Memory B cell (primary cell): ENCODE measurements at regions not wholly inside any gene's neighbourhood (a gene's known extent, or its start where the extent isn't known, plus 50 kb on each side); places are given as distances from the start of the nearest gene placed in this dataset.

ENCODE experiments used
- ATAC-seq: fragments of 150-1000 bp; cut with Tn5 transposase; 2 replicates; pipeline ENCODE4 v1.10.0; 2021; ENCODE audit warnings: low read depth, mild to moderate bottlenecking, moderate library complexity
- DNase-seq, 2 donors: peaks; one replicate each; pipeline ENCODE4 v3.0.0; 2022; ENCODE audit warnings: low spot score in 2 of 2
- H3K27ac Mint-ChIP-seq: one replicate; pipeline ENCODE4 v1.8.0; 2022; ENCODE audit warnings: mild to moderate bottlenecking, moderate library complexity, mixed read lengths
- H3K27me3 Mint-ChIP-seq: one replicate; pipeline ENCODE4 v1.8.0; 2022; ENCODE audit warnings: mixed read lengths
- H3K36me3 Mint-ChIP-seq: one replicate; pipeline ENCODE4 v1.8.0; 2022; ENCODE audit warnings: mild to moderate bottlenecking, mixed read lengths
- H3K4me1 Mint-ChIP-seq: one replicate; pipeline ENCODE4 v1.8.0; 2022; ENCODE audit warnings: mixed read lengths
- H3K4me3 Mint-ChIP-seq: one replicate; pipeline ENCODE4 v1.8.0; 2022; ENCODE audit warnings: mild to moderate bottlenecking, moderate library complexity, mixed read lengths
- H3K9me3 Mint-ChIP-seq: one replicate; pipeline ENCODE4 v1.8.0; 2022; ENCODE audit warnings: mixed read lengths

- DNase-seq (no peak), ATAC-seq (no peak)
- Mint-ChIP-seq H3K4me1 (no peaks in the 10 kb centered on the region), H3K9me3 (no peaks in the 10 kb centered on the region), H3K27me3 (peaks cover 12% of the 10 kb centered on the region), H3K36me3 (no peaks in the 10 kb centered on the region), H3K27ac (no peak overlapping the region), H3K4me3 (no peak overlapping the region)
These were observed 66.3 kb downstream of the RTP4 start for GRCh38 chr3:187434524-187434923.

DNA sequence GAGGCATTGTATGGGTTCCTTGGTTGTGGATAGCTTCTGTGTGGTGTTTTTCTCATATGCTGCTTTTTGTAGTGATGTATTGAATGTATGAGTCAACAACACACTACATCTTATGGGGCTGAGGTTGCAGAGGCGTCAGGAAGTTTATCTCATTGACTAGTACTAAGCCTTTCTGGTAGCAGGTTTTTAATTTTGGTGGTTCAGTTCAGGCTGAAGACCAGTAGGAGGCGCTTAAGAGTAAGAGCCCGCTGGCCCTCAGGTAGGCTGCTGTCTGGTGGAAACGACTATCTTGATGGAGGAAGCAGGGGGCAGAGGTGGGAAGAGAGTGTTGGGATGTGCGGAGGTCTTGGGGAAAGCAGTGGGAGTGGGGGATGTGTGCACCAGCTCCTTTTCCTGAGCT lies 62.4 kb downstream of the RTP4 start:
- H3K9me3 Mint-ChIP-seq = no peaks in the 10 kb centered on the region
- no peak for DNase-seq
- peaks cover 14% of the 10 kb centered on the region for H3K27me3 Mint-ChIP-seq
- H3K4me3 Mint-ChIP-seq = no peak overlapping the region
- no peak overlapping the region for H3K27ac Mint-ChIP-seq
- no peaks in the 10 kb centered on the region for H3K4me1 Mint-ChIP-seq
- H3K36me3 Mint-ChIP-seq = no peaks in the 10 kb centered on the region
- no peak for ATAC-seq
